NT2/D1 (cell line): ENCODE measurements at regions not wholly inside any gene's neighbourhood (a gene's known extent, or its start where the extent isn't known, plus 50 kb on each side); places are given as distances from the start of the nearest gene placed in this dataset.

Experiments
- DNase-seq: peaks from one replicate; pipeline ENCODE4 v3.0.0-alpha.2; 2011; ENCODE audit warnings: low read depth, low spot score
- H3K27me3 ChIP-seq: 2 replicates; pipeline ENCODE4 v1.6.0; 2011; ENCODE audit warnings: mild to moderate bottlenecking; ENCODE audit not compliant: insufficient read length, insufficient read depth
- H3K36me3 ChIP-seq: 2 replicates; pipeline ENCODE4 v1.6.1; 2011; ENCODE audit warnings: mild to moderate bottlenecking, low read length, mixed read lengths; ENCODE audit not compliant: insufficient read depth, insufficient read length
- H3K4me1 ChIP-seq: 2 replicates; pipeline ENCODE4 v1.5.1; 2011; ENCODE audit not compliant: insufficient read depth, insufficient read length
- H3K4me3 ChIP-seq: 2 replicates; pipeline ENCODE4 v1.5.1; 2011; ENCODE audit warnings: low read depth; ENCODE audit not compliant: insufficient read length
- H3K9ac ChIP-seq: 2 replicates; pipeline ENCODE4 v1.6.0; 2011; ENCODE audit warnings: low read depth; ENCODE audit not compliant: insufficient read length
- H3K9me3 ChIP-seq: 2 replicates; pipeline ENCODE4 v1.5.1; 2011; ENCODE audit warnings: mild to moderate bottlenecking, low read length; ENCODE audit not compliant: insufficient read depth
- SUZ12 ChIP-seq: IDR thresholded peaks from 2 replicates; pipeline ENCODE4 v1.6.1; 2011; ENCODE audit not compliant: insufficient read length, insufficient read depth; ENCODE audit errors: extremely low read depth
- YY1 ChIP-seq: IDR thresholded peaks from 2 replicates; pipeline ENCODE4 v1.6.1; 2011; ENCODE audit not compliant: insufficient read length, insufficient read depth
- ZNF274 ChIP-seq: IDR thresholded peaks from 2 replicates; pipeline ENCODE4 v1.6.1; 2011; ENCODE audit warnings: mild to moderate bottlenecking, low read depth, low read length

DNA sequence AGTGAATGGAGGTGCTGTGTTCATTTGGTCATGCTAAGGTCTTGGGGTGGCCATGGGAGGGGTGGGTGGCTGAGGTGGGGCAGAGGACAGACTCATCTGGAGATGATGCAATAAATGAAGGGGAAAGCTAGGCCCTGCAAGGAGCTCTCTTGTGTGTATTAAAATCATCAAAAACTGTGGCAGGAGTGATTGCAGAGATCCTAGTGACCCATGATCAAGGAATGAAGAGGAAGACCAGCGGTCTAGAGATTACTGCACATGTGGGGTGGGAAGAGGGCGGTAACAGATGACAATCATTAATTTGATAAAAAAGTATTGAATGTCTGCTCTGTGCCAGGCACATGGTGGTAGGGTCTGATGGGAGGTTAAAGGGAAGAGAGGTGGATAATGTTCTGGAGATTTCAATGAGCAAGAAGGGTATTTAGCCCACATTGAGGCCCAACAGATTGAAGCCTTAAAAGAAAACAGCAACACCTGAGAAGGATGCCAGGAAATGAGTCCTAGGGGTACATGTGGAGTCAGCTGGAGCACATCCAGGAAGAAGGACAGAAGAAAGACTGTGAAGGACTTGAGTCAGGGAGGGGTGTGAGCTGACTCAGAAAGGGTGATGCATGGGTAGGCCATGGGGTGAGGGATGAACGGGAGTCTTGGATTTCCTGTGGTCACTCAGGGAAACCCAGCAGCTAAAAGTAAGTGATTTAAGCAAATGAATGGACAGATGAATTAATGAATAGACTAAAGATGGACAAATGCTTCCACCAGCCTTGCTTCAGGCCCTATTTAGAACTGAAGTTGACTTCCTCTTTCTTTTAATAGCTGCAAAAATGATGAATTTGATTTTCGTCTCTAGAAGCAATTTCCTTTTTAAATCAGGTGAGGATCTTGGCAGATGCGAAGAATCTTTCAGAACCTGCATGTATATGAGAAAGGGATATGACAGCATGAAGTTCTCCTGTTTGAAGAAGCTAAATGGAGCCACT is 83.1 kb upstream of the IGFBP3 start:
- H3K36me3 ChIP-seq, result no peaks in the 10 kb centered on the region
- H3K4me3 ChIP-seq, result no peak overlapping the region
- no peak overlapping the region for H3K9ac ChIP-seq
- H3K4me1 ChIP-seq, result no peaks in the 10 kb centered on the region
- TF ChIP-seq YY1, result no peak
- TF ChIP-seq ZNF274, result no peak
- no peak for TF ChIP-seq SUZ12
- H3K27me3 ChIP-seq, result no peaks in the 10 kb centered on the region
- no peak for DNase-seq
- peaks cover 13% of the 10 kb centered on the region for H3K9me3 ChIP-seq

DNA sequence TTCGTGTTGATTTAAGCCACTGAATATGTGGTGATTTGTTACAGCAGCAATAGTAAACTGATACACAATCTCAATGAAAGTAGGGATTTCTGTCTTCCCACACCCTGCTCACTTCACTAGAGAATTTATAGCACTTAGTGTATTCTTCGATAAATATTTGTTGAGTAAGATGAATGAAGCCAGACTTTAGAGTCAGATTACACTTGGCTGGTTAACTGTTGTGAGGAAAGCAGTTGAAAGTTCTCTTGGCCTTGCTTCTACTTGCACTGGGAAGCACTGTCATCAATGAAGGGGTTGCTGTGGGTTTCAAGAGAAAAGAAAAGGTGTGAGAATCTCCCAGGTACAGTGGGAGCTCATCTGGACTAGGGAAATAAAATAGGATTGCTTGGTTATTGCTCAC is 82.1 kb upstream of the IGFBP3 start:
- no peaks in the 10 kb centered on the region for H3K36me3 ChIP-seq
- no peaks in the 10 kb centered on the region for H3K27me3 ChIP-seq
- H3K4me1 ChIP-seq, result no peaks in the 10 kb centered on the region
- H3K4me3 ChIP-seq, result no peak overlapping the region
- H3K9ac ChIP-seq, result no peak overlapping the region
- DNase-seq, result no peak
- peaks cover 13% of the 10 kb centered on the region for H3K9me3 ChIP-seq
- no peak for TF ChIP-seq SUZ12
- no peak for TF ChIP-seq ZNF274
- no peak for TF ChIP-seq YY1

DNA sequence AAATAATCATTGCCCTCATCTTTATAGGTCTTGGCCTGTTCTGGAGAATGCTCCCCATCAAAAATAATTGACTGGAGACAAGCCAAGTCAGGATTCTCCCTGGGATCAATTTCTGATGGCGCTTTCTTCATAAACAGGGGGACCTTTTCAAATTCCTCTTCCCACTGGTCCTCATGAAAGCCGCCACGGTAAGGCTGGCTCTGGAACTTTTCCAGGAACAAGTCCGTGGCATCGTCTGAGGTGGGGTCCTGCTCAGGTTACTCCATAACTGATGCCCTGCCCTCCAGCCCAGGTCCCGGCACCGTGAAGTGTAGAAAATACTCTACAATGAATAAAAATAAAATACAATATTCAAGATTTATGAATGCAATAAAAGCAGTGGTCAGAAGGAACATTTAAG is 79.4 kb upstream of the IGFBP3 start:
- Histone ChIP-seq H3K4me3 (no peak overlapping the region), H3K9me3 (peaks cover 17% of the 10 kb centered on the region), H3K4me1 (no peaks in the 10 kb centered on the region), H3K27me3 (no peaks in the 10 kb centered on the region), H3K9ac (no peak overlapping the region), H3K36me3 (no peaks in the 10 kb centered on the region)
- DNase-seq, result no peak
- no peak for TF ChIP-seq ZNF274
- TF ChIP-seq YY1, result no peak

DNA sequence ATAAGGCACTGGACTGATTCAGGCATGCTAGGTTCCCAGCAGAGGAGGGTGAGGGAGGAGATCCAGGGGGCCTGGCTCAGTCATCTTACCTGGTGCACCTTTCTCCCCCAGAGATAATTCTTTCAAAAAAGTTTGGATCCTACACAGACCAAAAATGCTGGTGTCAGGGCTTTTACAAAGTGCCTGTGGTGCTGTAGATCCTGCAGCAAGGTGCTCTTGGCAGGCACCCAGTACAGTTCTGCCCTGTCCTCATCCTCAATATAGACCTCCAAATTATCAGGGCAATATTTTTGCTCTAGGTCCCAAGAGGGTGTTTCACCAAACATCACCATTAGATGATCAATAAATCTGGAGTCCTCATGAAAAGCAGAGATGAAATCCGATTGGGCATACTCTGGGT is 78.5 kb upstream of the IGFBP3 start:
- no peaks in the 10 kb centered on the region for H3K27me3 ChIP-seq
- no peaks in the 10 kb centered on the region for H3K4me1 ChIP-seq
- peaks cover 17% of the 10 kb centered on the region for H3K9me3 ChIP-seq
- no peak overlapping the region for H3K4me3 ChIP-seq
- TF ChIP-seq ZNF274 (no peak), SUZ12 (no peak), YY1 (no peak)
- H3K36me3 ChIP-seq, result no peaks in the 10 kb centered on the region
- no peak for DNase-seq
- no peak overlapping the region for H3K9ac ChIP-seq

DNA sequence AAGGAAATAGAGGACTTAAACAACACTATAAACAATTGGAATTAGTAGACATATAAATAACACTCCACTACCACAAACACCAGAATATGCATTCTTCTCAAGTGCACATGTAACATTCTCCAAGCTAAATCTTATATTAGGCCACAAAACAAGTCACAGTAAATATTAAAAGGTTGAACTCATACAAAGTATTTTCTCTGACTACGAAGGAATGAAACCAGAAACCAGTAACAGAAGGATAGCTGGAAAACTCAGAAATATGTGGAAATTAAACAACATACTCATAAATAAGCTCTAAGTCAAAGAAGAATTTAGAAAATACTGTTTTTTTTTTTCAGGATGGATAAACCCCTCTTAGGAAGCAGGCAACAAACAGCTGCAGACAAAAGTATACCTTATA is 77.4 kb upstream of the IGFBP3 start:
- TF ChIP-seq YY1 (no peak), ZNF274 (no peak), SUZ12 (no peak)
- no peaks in the 10 kb centered on the region for H3K27me3 ChIP-seq

DNA sequence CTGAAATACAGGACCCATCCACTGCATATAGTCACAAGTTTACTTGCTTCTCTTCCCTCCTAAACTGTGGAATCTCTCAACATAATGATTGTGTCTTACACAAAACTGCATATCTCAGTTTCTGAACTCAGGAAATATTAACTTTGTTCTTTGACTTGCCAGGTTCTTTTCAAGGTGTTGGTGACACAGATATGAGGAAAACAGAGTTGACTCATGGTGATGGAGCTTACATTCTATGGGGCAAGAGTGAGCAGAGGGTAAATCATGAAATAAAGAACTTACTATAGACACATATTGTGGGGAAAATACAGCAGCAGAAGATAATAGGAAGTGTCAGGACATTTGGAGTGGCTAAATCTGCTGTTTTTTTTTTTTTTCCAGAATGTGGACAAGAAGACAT is 72.5 kb upstream of the IGFBP3 start:
- H3K27me3 ChIP-seq, result no peaks in the 10 kb centered on the region
- TF ChIP-seq YY1, result no peak
- no peak for TF ChIP-seq SUZ12
- H3K4me1 ChIP-seq, result peaks cover 2% of the 10 kb centered on the region
- peaks cover 17% of the 10 kb centered on the region for H3K9me3 ChIP-seq
- no peak for DNase-seq
- no peak overlapping the region for H3K4me3 ChIP-seq
- H3K36me3 ChIP-seq, result no peaks in the 10 kb centered on the region
- no peak overlapping the region for H3K9ac ChIP-seq

More for the DNA sequence above, 77.4 kb upstream of the IGFBP3 start:
- H3K9ac ChIP-seq, result no peak overlapping the region
- no peaks in the 10 kb centered on the region for H3K4me1 ChIP-seq
- H3K4me3 ChIP-seq, result no peak overlapping the region
- no peaks in the 10 kb centered on the region for H3K36me3 ChIP-seq
- H3K9me3 ChIP-seq, result peaks cover 17% of the 10 kb centered on the region
- no peak for DNase-seq

DNA sequence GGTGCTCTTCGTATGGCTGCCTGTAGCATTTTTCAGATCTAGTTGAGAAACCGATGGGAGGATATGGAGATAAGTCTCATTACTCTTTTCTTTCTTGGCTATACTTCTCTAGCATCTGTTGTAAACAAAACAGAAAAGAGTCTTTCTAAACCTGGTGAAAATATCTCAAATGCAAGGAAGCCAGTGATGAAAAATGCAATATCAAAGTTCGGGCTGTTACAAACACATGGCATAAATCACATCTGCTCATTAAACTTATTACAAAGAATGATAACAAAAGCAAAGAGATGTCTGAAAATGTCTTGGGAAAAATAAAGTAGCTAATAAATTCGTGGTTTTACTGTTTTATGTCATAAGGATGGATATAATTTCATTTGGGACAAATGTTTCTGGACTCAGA is 71.8 kb upstream of the IGFBP3 start:
- Histone ChIP-seq H3K4me3 (no peak overlapping the region), H3K9ac (no peak overlapping the region), H3K9me3 (peaks cover 16% of the 10 kb centered on the region), H3K27me3 (no peaks in the 10 kb centered on the region), H3K4me1 (peaks cover 2% of the 10 kb centered on the region), H3K36me3 (no peaks in the 10 kb centered on the region)
- no peak for TF ChIP-seq YY1
- no peak for TF ChIP-seq SUZ12
- TF ChIP-seq ZNF274, result no peak
- DNase-seq, result no peak
